ENCODE measurements at regions not wholly inside any gene's neighbourhood (a gene's known extent, or its start where the extent isn't known, plus 50 kb on each side); places are given as distances from the start of the nearest gene placed in this dataset.

- no peak for DNase-seq
- intact Hi-C loops (cut with DNase I), result no loop called here
Observed at GRCh38 chr20:60636417-60636816, 615.6 kb upstream of the CDH4 start.

- no peak for DNase-seq
- intact Hi-C loops (cut with DNase I), result no loop called here
Observed at GRCh38 chr20:60637801-60638200, 614.3 kb upstream of the CDH4 start.

GRCh38 chr20:60638430-60639098 lies 613.5 kb upstream of the CDH4 start:
- no peak for DNase-seq
- intact Hi-C loops (cut with DNase I), result no loop called here

- intact Hi-C loops (cut with DNase I), result no loop called here
- no peak for DNase-seq
Observed at GRCh38 chr20:60641879-60642447, 610.1 kb upstream of the CDH4 start.

GRCh38 chr20:60642541-60642940 lies 609.5 kb upstream of the CDH4 start:
- intact Hi-C loops (cut with DNase I), result no loop called here
- peak in 1 of 10 donors; percentile 15 for DNase-seq

- no peak for DNase-seq
- intact Hi-C loops (cut with DNase I), result no loop called here
Observed at GRCh38 chr20:60648556-60648955, 603.5 kb upstream of the CDH4 start.

- intact Hi-C loops (cut with DNase I), result no loop called here
- DNase-seq, result no peak
Observed at GRCh38 chr20:60649541-60649940, 602.5 kb upstream of the CDH4 start.

- intact Hi-C loops (cut with DNase I), result no loop called here
- no peak for DNase-seq
Observed at GRCh38 chr20:60650087-60650486, 602.0 kb upstream of the CDH4 start.

GRCh38 chr20:60652046-60652445 lies 600.0 kb upstream of the CDH4 start:
- intact Hi-C loops (cut with DNase I), result no loop called here
- DNase-seq, result no peak

- no peak for DNase-seq
- intact Hi-C loops (cut with DNase I), result no loop called here
Observed at GRCh38 chr20:60652615-60653014, 599.4 kb upstream of the CDH4 start.

- intact Hi-C loops (cut with DNase I), result no loop called here
- no peak for DNase-seq
Observed at GRCh38 chr20:60653111-60653845, 598.8 kb upstream of the CDH4 start.

- intact Hi-C loops (cut with DNase I), result no loop called here
- no peak for DNase-seq
Observed at GRCh38 chr20:60658681-60659080, 593.4 kb upstream of the CDH4 start.

GRCh38 chr20:60659240-60659639 lies 592.8 kb upstream of the CDH4 start:
- intact Hi-C loops (cut with DNase I), result no loop called here
- no peak for DNase-seq

GRCh38 chr20:60662307-60662706 lies 589.8 kb upstream of the CDH4 start:
- DNase-seq, result no peak
- intact Hi-C loops (cut with DNase I), result no loop called here

- intact Hi-C loops (cut with DNase I), result no loop called here
- no peak for DNase-seq
Observed at GRCh38 chr20:60664106-60664505, 588.0 kb upstream of the CDH4 start.

GRCh38 chr20:60667641-60668040 lies 584.4 kb upstream of the CDH4 start:
- no peak for DNase-seq
- intact Hi-C loops (cut with DNase I), result no loop called here

GRCh38 chr20:60669211-60669610 lies 582.9 kb upstream of the CDH4 start:
- intact Hi-C loops (cut with DNase I), result no loop called here
- no peak for DNase-seq

GRCh38 chr20:60676011-60676410 lies 576.0 kb upstream of the CDH4 start:
- intact Hi-C loops (cut with DNase I), result no loop called here
- DNase-seq, result no peak

GRCh38 chr20:60677819-60678218 lies 574.2 kb upstream of the CDH4 start:
- DNase-seq, result no peak
- intact Hi-C loops (cut with DNase I), result no loop called here

- no peak for DNase-seq
- intact Hi-C loops (cut with DNase I), result no loop called here
Observed at GRCh38 chr20:60680554-60680953, 571.5 kb upstream of the CDH4 start.

- intact Hi-C loops (cut with DNase I), result no loop called here
- DNase-seq, result no peak
Observed at GRCh38 chr20:60687213-60687612, 564.8 kb upstream of the CDH4 start.

GRCh38 chr20:60690771-60691170 lies 561.3 kb upstream of the CDH4 start:
- no peak for DNase-seq
- intact Hi-C loops (cut with DNase I), result no loop called here

Data from posterior cingulate gyrus (tissue), 11 donors.